Mesendoderm (in vitro differentiated cells): ENCODE measurements at regions not wholly inside any gene's neighbourhood (a gene's known extent, or its start where the extent isn't known, plus 50 kb on each side); places are given as distances from the start of the nearest gene placed in this dataset.
"Not testable (repeated sequence)": the region's sequence is repeated elsewhere in the genome, so short reads cannot be mapped to it uniquely, and the experiment has no call there.

ENCODE experiments used
- DNase-seq: peaks from one replicate; pipeline ENCODE4 v3.0.0; 2013
- H2AK5ac ChIP-seq: 2 replicates; pipeline ENCODE4 v1.6.1; 2013; ENCODE audit warnings: low read length, inconsistent platforms
- H2BK120ac ChIP-seq: 2 replicates; pipeline ENCODE4 v1.6.1; 2013; ENCODE audit warnings: low read depth, mild to moderate bottlenecking, low read length, moderate library complexity, mixed read lengths
- H2BK15ac ChIP-seq: replicated peaks from 2 replicates; pipeline ENCODE4 v1.6.1; 2013; ENCODE audit warnings: low read depth, mild to moderate bottlenecking, moderate library complexity
- H2BK5ac ChIP-seq: 2 replicates; pipeline ENCODE4 v1.6.1; 2013; ENCODE audit warnings: low read length, inconsistent platforms
- H3K18ac ChIP-seq: 2 replicates; pipeline ENCODE4 v1.6.1; 2013; ENCODE audit warnings: mild to moderate bottlenecking, low read length, mixed read lengths
- H3K23ac ChIP-seq: one replicate; pipeline ENCODE4 v1.6.1; 2013; ENCODE audit warnings: low read length
- H3K27ac ChIP-seq: 2 replicates; pipeline ENCODE4 v1.5.1; 2013; ENCODE audit warnings: low read depth, mild to moderate bottlenecking, inconsistent platforms, low read length, moderate library complexity
- H3K27me3 ChIP-seq: 2 replicates; pipeline ENCODE4 v1.6.1; 2013; ENCODE audit warnings: low read length, control low read depth, mild to moderate bottlenecking, inconsistent platforms; ENCODE audit not compliant: insufficient read depth, poor library complexity
- H3K36me3 ChIP-seq: 2 replicates; pipeline ENCODE4 v1.6.1; 2013; ENCODE audit warnings: low read length, inconsistent platforms; ENCODE audit not compliant: control insufficient read depth, insufficient read depth
- H3K4ac ChIP-seq: one replicate; pipeline ENCODE4 v1.6.1; 2013; ENCODE audit warnings: low read depth, mild to moderate bottlenecking, low read length, moderate library complexity
- H3K4me1 ChIP-seq: 2 replicates; pipeline ENCODE4 v1.6.1; 2013; ENCODE audit warnings: low read depth, low read length, inconsistent platforms; ENCODE audit not compliant: control insufficient read depth
- H3K4me2 ChIP-seq: 2 replicates; pipeline ENCODE4 v1.6.1; 2013; ENCODE audit warnings: low read length
- H3K4me3 ChIP-seq: 2 replicates; pipeline ENCODE4 v1.5.1; 2013; ENCODE audit warnings: mild to moderate bottlenecking, low read length
- H3K56ac ChIP-seq: one replicate; pipeline ENCODE4 v1.6.1; 2013; ENCODE audit warnings: low read length
- H3K79me1 ChIP-seq: 2 replicates; pipeline ENCODE4 v1.6.1; 2013; ENCODE audit warnings: low read length, inconsistent platforms
- H3K79me2 ChIP-seq: 2 replicates; pipeline ENCODE4 v1.6.1; 2013; ENCODE audit warnings: mild to moderate bottlenecking, low read length; ENCODE audit not compliant: control insufficient read depth, insufficient read depth
- H3K9ac ChIP-seq: 2 replicates; pipeline ENCODE4 v1.6.1; 2013; ENCODE audit warnings: low read length, inconsistent platforms
- H4K5ac ChIP-seq: one replicate; pipeline ENCODE4 v1.6.1; 2013; ENCODE audit warnings: low read length
- H4K8ac ChIP-seq: one replicate; pipeline ENCODE4 v1.6.1; 2013; ENCODE audit warnings: low read depth, mild to moderate bottlenecking, control low read depth, low read length, moderate library complexity
- WGBS: extraction: QIAGEN DNeasy Blood & Tissue Kit; methylation state at CpG from one replicate; pipeline ENCODE4 v1.1.7; 2013; ENCODE audit warnings: low lambda C conversion rate, missing lambda C conversion rate; ENCODE audit not compliant: insufficient coverage; ENCODE audit errors: extremely low coverage; 5-methylcytosine and 5-hydroxymethylcytosine counted together

DNA sequence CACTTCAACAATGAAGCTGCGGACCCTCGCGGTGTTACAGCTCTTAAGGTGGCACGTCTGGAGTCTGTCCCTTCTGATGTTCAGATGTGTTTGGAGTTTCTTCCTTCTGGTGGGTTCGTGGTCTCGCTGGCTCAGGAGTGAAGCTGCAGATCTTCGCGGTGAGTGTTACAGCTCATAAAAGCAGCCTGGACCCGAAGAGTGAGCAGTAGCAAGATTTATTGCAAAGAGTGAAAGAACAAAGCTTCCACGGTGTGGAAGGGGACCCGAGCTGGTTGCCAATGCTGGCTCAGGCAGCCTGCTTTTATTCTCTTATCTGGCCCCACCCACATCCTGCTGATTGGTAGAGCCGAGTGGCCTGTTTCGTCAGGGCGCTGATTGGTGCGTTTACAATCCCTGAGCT lies 75.9 kb upstream of the AMN1 start:
- H3K18ac ChIP-seq, H3K9ac ChIP-seq, H2BK5ac ChIP-seq, H3K79me1 ChIP-seq, H4K5ac ChIP-seq, H2BK15ac ChIP-seq, H3K27ac ChIP-seq, H3K56ac ChIP-seq, H3K27me3 ChIP-seq, DNase-seq, H2BK120ac ChIP-seq, H2AK5ac ChIP-seq, H3K23ac ChIP-seq, H4K8ac ChIP-seq, H3K4me2 ChIP-seq, H3K4ac ChIP-seq, H3K4me3 ChIP-seq, H3K4me1 ChIP-seq, H3K79me2 ChIP-seq, H3K36me3 ChIP-seq: not testable (repeated sequence)
- WGBS, result no CpG with 5 or more reads among the region's 15 CpGs

DNA sequence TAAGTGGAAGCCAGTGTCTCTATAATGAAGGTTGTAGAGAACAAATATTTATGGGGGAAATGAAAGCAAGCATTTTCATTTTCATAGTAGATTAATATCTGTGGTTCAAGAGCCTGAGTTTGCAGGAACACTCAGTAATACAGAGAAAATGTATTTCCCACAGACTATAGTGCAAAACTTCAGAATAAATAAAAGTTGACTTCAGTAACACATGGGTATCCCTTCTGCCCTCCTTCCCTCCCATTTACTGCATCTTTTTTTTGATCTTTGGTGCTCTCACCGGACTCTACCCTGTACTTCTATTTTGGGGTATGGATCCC lies 75.3 kb upstream of the AMN1 start:
- Histone ChIP-seq H3K27ac (peak overlapping the region; percentile 35), H3K4me3 (no peak overlapping the region), H3K56ac (no peak overlapping the region), H2BK5ac (peak overlapping the region; percentile 6), H3K79me1 (no peaks in the 10 kb centered on the region), H3K4me2 (no peak overlapping the region), H2BK120ac (no peak overlapping the region), H4K5ac (no peak overlapping the region), H3K18ac (no peak overlapping the region), H3K23ac (no peak overlapping the region), H4K8ac (no peak overlapping the region), H3K79me2 (no peaks in the 10 kb centered on the region), H3K27me3 (no peaks in the 10 kb centered on the region), H2AK5ac (no peak overlapping the region), H3K9ac (no peak overlapping the region), H3K4me1 (no peaks in the 10 kb centered on the region), H3K36me3 (no peaks in the 10 kb centered on the region), H3K4ac (peak overlapping the region; percentile 36), H2BK15ac (peak overlapping the region; percentile 36)
- WGBS, result no CpG with 5 or more reads among the region's 1 CpG
- DNase-seq, result no peak

DNA sequence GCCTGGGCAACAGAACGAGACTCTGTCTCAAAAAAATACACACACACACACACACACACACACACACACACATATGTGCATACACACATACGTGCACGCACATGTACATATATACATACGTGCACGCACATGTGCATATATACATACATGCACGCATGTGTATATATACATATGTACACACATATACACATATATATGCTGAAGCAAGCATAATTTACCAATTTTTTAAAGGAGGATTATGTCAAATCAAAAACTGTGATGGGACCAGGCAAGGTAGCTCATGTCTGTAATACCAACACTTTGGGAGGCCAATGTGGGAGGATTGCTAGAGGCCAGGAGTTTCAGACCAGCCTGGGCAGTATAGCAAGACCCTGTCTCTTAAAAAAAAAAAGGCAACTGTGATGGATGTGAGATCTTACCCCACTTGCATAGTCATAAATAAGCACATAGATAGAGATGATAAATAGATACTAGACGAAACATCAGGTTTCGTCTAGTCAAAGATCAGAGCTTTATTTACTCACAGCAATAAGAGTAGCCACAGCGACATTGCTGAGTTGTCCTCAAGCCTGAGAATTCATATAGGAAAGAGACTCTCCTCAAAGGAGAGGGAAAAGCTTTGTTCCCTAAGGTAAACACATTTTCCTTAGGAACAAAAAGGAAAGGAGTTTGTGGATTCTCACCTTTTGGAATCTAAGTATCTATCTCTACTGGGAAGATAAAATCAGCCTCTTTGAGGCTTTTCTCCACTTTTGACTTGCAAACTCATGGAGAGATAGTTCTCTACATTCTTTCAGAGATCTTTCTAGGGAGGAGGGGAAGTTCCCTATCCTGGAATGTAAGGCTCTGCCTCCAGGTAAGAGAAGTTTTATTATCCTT lies 74.7 kb upstream of the AMN1 start:
- H2AK5ac ChIP-seq, result no peak overlapping the region
- H2BK5ac ChIP-seq, result peak overlapping the region; percentile 36
- no peak overlapping the region for H3K4me2 ChIP-seq
- H3K4ac ChIP-seq, result peak overlapping the region; percentile 52
- no peaks in the 10 kb centered on the region for H3K36me3 ChIP-seq
- peak overlapping the region; percentile 58 for H3K27ac ChIP-seq
- no peak overlapping the region for H3K56ac ChIP-seq
- H3K4me3 ChIP-seq, result no peak overlapping the region
- H3K79me1 ChIP-seq, result no peaks in the 10 kb centered on the region
- no CpG with 5 or more reads among the region's 9 CpGs for WGBS
- no peak overlapping the region for H2BK15ac ChIP-seq
- H3K4me1 ChIP-seq, result no peaks in the 10 kb centered on the region
- DNase-seq, result peak; percentile 88
- no peak overlapping the region for H4K8ac ChIP-seq
- no peaks in the 10 kb centered on the region for H3K27me3 ChIP-seq
- H2BK120ac ChIP-seq, result no peak overlapping the region
- H3K9ac ChIP-seq, result no peak overlapping the region
- H3K18ac ChIP-seq, result peak overlapping the region; percentile 84
- H3K79me2 ChIP-seq, result no peaks in the 10 kb centered on the region
- no peak overlapping the region for H4K5ac ChIP-seq
- no peak overlapping the region for H3K23ac ChIP-seq

DNA sequence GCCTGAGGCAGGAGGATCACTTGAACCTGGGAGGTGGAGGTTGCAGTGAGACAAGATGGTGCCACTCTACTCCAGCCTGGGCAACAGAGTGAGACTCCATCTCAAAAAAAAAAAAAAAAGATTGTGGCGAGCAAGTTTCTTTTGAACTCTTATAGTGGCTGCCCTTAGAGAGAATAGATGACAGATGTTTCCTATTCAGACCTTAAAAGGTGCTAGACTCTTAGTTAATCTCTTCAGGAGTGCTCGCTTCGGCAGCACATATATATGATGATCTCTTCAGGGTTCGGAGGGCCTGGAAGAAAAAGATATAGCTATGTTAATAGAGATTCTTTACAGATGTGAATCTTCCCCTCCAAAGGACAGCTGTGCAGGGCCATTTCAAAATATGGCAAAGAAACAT lies 73.1 kb upstream of the AMN1 start:
- no peak for DNase-seq
- Histone ChIP-seq H3K27ac (no peak overlapping the region), H3K4me1 (no peaks in the 10 kb centered on the region), H2BK120ac (no peak overlapping the region), H4K8ac (no peak overlapping the region), H3K27me3 (no peaks in the 10 kb centered on the region), H3K23ac (no peak overlapping the region), H2AK5ac (no peak overlapping the region), H3K4me2 (no peak overlapping the region), H3K18ac (no peak overlapping the region), H3K4ac (no peak overlapping the region), H4K5ac (no peak overlapping the region), H2BK5ac (no peak overlapping the region), H3K79me2 (no peaks in the 10 kb centered on the region), H3K36me3 (no peaks in the 10 kb centered on the region), H3K79me1 (no peaks in the 10 kb centered on the region), H3K56ac (no peak overlapping the region), H3K9ac (no peak overlapping the region), H3K4me3 (no peak overlapping the region), H2BK15ac (no peak overlapping the region)
- no CpG with 5 or more reads among the region's 4 CpGs for WGBS

DNA sequence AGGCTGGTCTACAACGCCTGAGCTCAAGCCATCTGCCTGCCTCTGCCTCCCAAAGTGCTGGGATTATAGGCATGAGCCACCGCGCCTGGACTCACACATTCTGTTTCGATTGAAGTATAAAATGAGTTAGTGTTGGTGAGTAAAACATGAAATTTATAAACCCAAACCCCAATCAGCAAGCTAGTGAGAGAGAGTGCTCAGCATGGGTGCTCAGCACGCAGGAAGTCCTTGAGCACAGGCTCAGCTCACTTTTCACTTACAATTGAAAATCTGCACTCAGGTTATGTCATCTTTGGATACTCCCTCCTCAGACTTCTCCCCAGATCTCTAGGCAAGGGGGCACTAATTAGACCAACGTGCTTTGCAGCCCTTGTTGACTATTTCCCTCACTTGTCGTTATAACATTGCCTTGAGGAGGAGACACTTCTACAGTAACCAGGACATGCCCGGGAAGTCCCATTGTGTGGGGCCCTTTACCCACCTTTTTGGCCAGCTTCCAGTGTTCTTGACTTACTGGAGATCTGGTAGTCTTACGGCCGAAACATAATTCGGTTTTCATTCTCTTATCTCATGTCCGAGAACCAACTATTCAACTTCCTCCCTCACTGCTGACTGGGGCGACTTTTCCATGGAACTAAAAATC lies 68.5 kb upstream of the AMN1 start:
- no peak overlapping the region for H3K4ac ChIP-seq
- H3K4me3 ChIP-seq, result no peak overlapping the region
- H3K23ac ChIP-seq, result no peak overlapping the region
- no peaks in the 10 kb centered on the region for H3K36me3 ChIP-seq
- H3K4me2 ChIP-seq, result no peak overlapping the region
- DNase-seq, result no peak
- H4K5ac ChIP-seq, result no peak overlapping the region
- no peak overlapping the region for H2BK5ac ChIP-seq
- H4K8ac ChIP-seq, result no peak overlapping the region
- H3K27ac ChIP-seq, result no peak overlapping the region
- no peak overlapping the region for H3K9ac ChIP-seq
- no peak overlapping the region for H2BK120ac ChIP-seq
- no peak overlapping the region for H2BK15ac ChIP-seq
- peak overlapping the region; percentile 12 for H3K56ac ChIP-seq
- no peaks in the 10 kb centered on the region for H3K79me1 ChIP-seq
- H3K18ac ChIP-seq, result no peak overlapping the region
- H3K79me2 ChIP-seq, result no peaks in the 10 kb centered on the region
- H3K27me3 ChIP-seq, result no peaks in the 10 kb centered on the region
- no peak overlapping the region for H2AK5ac ChIP-seq
- WGBS, result no CpG with 5 or more reads among the region's 13 CpGs
- no peaks in the 10 kb centered on the region for H3K4me1 ChIP-seq
